GM15510 (cell line): ENCODE measurements at regions not wholly inside any gene's neighbourhood (a gene's known extent, or its start where the extent isn't known, plus 50 kb on each side); places are given as distances from the start of the nearest gene placed in this dataset.

Experiments
- POLR2A ChIP-seq: IDR thresholded peaks from 3 replicates; pipeline ENCODE4 v1.6.1; 2011; ENCODE audit warnings: borderline replicate concordance; ENCODE audit not compliant: insufficient read length; ENCODE audit errors: extremely low read depth

GRCh38 chr2:47300609-47301276 is 68.4 kb upstream of the EPCAM start:
- no peak for TF ChIP-seq POLR2A

GRCh38 chr2:47300081-47300480 is 69.0 kb upstream of the EPCAM start:
- no peak for TF ChIP-seq POLR2A

GRCh38 chr2:47299555-47299954 is 69.6 kb upstream of the EPCAM start:
- TF ChIP-seq POLR2A = no peak

GRCh38 chr2:47298771-47299170 is 70.3 kb upstream of the EPCAM start:
- no peak for TF ChIP-seq POLR2A

- no peak for TF ChIP-seq POLR2A
Measured at GRCh38 chr2:47297767-47298425, 71.2 kb upstream of the EPCAM start.

- no peak for TF ChIP-seq POLR2A
Measured at GRCh38 chr2:47295981-47296635, 73.0 kb upstream of the EPCAM start.

- TF ChIP-seq POLR2A = no peak
Measured at GRCh38 chr2:47295131-47295980, 73.8 kb upstream of the EPCAM start.

- TF ChIP-seq POLR2A = no peak
Measured at GRCh38 chr2:47293976-47294375, 75.1 kb upstream of the EPCAM start.

- TF ChIP-seq POLR2A = no peak
Measured at GRCh38 chr2:47288864-47289263, 80.2 kb upstream of the EPCAM start.

GRCh38 chr2:47283659-47284058 is 85.5 kb upstream of the EPCAM start:
- no peak for TF ChIP-seq POLR2A

- no peak for TF ChIP-seq POLR2A
Measured at GRCh38 chr2:47282621-47283272, 86.4 kb upstream of the EPCAM start.

GRCh38 chr2:47277987-47278386 is 91.1 kb upstream of the EPCAM start:
- no peak for TF ChIP-seq POLR2A

GRCh38 chr2:47277187-47277586 is 91.9 kb upstream of the EPCAM start:
- no peak for TF ChIP-seq POLR2A

- TF ChIP-seq POLR2A = no peak
Measured at GRCh38 chr2:47276061-47276460, 93.0 kb upstream of the EPCAM start.
